ENCODE measurements at regions not wholly inside any gene's neighbourhood (a gene's known extent, or its start where the extent isn't known, plus 50 kb on each side); places are given as distances from the start of the nearest gene placed in this dataset.

- no peak for TF ChIP-seq CTCF (conservative IDR thresholded peaks at IDR 0.05; ENCODE audit: low read depth, low read length)
- TF ChIP-seq EZH2 (IDR thresholded peaks at IDR 0.05; ENCODE audit: borderline replicate concordance, low read depth, low read length, poor library complexity, severe bottlenecking) = no peak
Measured at GRCh38 chr1:18561967-18562366, 68.7 kb upstream of the PAX7 start.
